ENCODE measurements at regions not wholly inside any gene's neighbourhood (a gene's known extent, or its start where the extent isn't known, plus 50 kb on each side); places are given as distances from the start of the nearest gene placed in this dataset.

GRCh38 chr9:84404095-84404686 lies 63.6 kb upstream of the SLC28A3 start:
- Histone ChIP-seq H3K9me3 (ENCODE audit: low read length) (no peaks in the 10 kb centered on the region), H3K27ac (ENCODE audit: low read length) (no peak overlapping the region), H3K27me3 (ENCODE audit: low read length) (no peaks in the 10 kb centered on the region), H3K9me2 (replicated peaks; ENCODE audit: low read length) (no peaks in the 10 kb centered on the region), H3K9ac (ENCODE audit: low read length) (no peak overlapping the region), H2AFZ (ENCODE audit: low read length) (no peak overlapping the region), H3F3A (ENCODE audit: low read length, unreplicated experiment) (no peaks in the 10 kb centered on the region), H3K79me2 (ENCODE audit: low read length) (no peaks in the 10 kb centered on the region), H3K4me1 (ENCODE audit: insufficient read depth, low read length) (no peaks in the 10 kb centered on the region), H3K4me2 (ENCODE audit: low read length) (no peak overlapping the region), H3K36me3 (ENCODE audit: low read depth, low read length) (no peaks in the 10 kb centered on the region), H3K4me3 (ENCODE audit: low read length) (no peak overlapping the region), H4K20me1 (ENCODE audit: low read length) (no peaks in the 10 kb centered on the region)
- ChIA-PET POLR2A (ENCODE audit: unreplicated experiment) (interaction anchor here (0.7 kb wide), 1 partner anchor 763 kb away, joined by 15 read pairs; no protein-coding TSS in a partner anchor), CTCF (no interaction called here)
- TF ChIP-seq CTCF (conservative IDR thresholded peaks at IDR 0.05; ENCODE audit: low read depth, low read length) (peak; percentile 57), EZH2phosphoT487 (IDR thresholded peaks at IDR 0.05; ENCODE audit: borderline replicate concordance, low read length) (no peak), EZH2 (IDR thresholded peaks at IDR 0.05; ENCODE audit: low read length, unreplicated experiment) (no peak)
- DNase-seq (peak; percentile 5), ATAC-seq (no peak)
- BruUV-seq (replicated peaks): no TSS peak
- intact Hi-C loops (cut with micrococcal nuclease): no loop called here

GRCh38 chr9:84405667-84406066 lies 65.1 kb upstream of the SLC28A3 start:
- Histone ChIP-seq H3K9ac (ENCODE audit: low read length) (no peak overlapping the region), H3K9me2 (replicated peaks; ENCODE audit: low read length) (no peaks in the 10 kb centered on the region), H3K4me3 (ENCODE audit: low read length) (no peak overlapping the region), H3K4me2 (ENCODE audit: low read length) (no peak overlapping the region), H3F3A (ENCODE audit: low read length, unreplicated experiment) (no peaks in the 10 kb centered on the region), H2AFZ (ENCODE audit: low read length) (no peak overlapping the region), H3K4me1 (ENCODE audit: insufficient read depth, low read length) (no peaks in the 10 kb centered on the region), H4K20me1 (ENCODE audit: low read length) (no peaks in the 10 kb centered on the region), H3K27ac (ENCODE audit: low read length) (no peak overlapping the region), H3K9me3 (ENCODE audit: low read length) (no peaks in the 10 kb centered on the region), H3K79me2 (ENCODE audit: low read length) (no peaks in the 10 kb centered on the region), H3K36me3 (ENCODE audit: low read depth, low read length) (no peaks in the 10 kb centered on the region), H3K27me3 (ENCODE audit: low read length) (no peaks in the 10 kb centered on the region)
- ChIA-PET POLR2A (ENCODE audit: unreplicated experiment) (no interaction called here), CTCF (interaction anchor here (0.6 kb wide), 1 partner anchor 90 kb away, joined by 9 read pairs; no protein-coding TSS in a partner anchor)
- intact Hi-C loops (cut with micrococcal nuclease): no loop called here
- ATAC-seq: no peak
- no peak for DNase-seq
- no TSS peak for BruUV-seq (replicated peaks)
- TF ChIP-seq CTCF (conservative IDR thresholded peaks at IDR 0.05; ENCODE audit: low read depth, low read length): no peak
- no peak for TF ChIP-seq EZH2phosphoT487 (IDR thresholded peaks at IDR 0.05; ENCODE audit: borderline replicate concordance, low read length)
- TF ChIP-seq EZH2 (IDR thresholded peaks at IDR 0.05; ENCODE audit: low read length, unreplicated experiment): no peak

GRCh38 chr9:84408416-84408815 lies 67.9 kb upstream of the SLC28A3 start:
- intact Hi-C loops (cut with micrococcal nuclease): no loop called here
- Histone ChIP-seq H3F3A (ENCODE audit: low read length, unreplicated experiment) (no peaks in the 10 kb centered on the region), H3K27ac (ENCODE audit: low read length) (no peak overlapping the region), H3K79me2 (ENCODE audit: low read length) (no peaks in the 10 kb centered on the region), H3K4me1 (ENCODE audit: insufficient read depth, low read length) (no peaks in the 10 kb centered on the region), H3K36me3 (ENCODE audit: low read depth, low read length) (no peaks in the 10 kb centered on the region), H3K27me3 (ENCODE audit: low read length) (no peaks in the 10 kb centered on the region), H4K20me1 (ENCODE audit: low read length) (no peaks in the 10 kb centered on the region), H3K4me2 (ENCODE audit: low read length) (no peak overlapping the region), H3K9ac (ENCODE audit: low read length) (no peak overlapping the region), H3K9me2 (replicated peaks; ENCODE audit: low read length) (no peaks in the 10 kb centered on the region), H2AFZ (ENCODE audit: low read length) (no peak overlapping the region), H3K4me3 (ENCODE audit: low read length) (no peak overlapping the region), H3K9me3 (ENCODE audit: low read length) (no peaks in the 10 kb centered on the region)
- no peak for ATAC-seq
- no peak for DNase-seq
- ChIA-PET POLR2A (ENCODE audit: unreplicated experiment) (no interaction called here), CTCF (no interaction called here)
- TF ChIP-seq EZH2phosphoT487 (IDR thresholded peaks at IDR 0.05; ENCODE audit: borderline replicate concordance, low read length): no peak
- no peak for TF ChIP-seq EZH2 (IDR thresholded peaks at IDR 0.05; ENCODE audit: low read length, unreplicated experiment)
- no peak for TF ChIP-seq CTCF (conservative IDR thresholded peaks at IDR 0.05; ENCODE audit: low read depth, low read length)
- no TSS peak for BruUV-seq (replicated peaks)
